ENCODE measurements at regions not wholly inside any gene's neighbourhood (a gene's known extent, or its start where the extent isn't known, plus 50 kb on each side); places are given as distances from the start of the nearest gene placed in this dataset.

DNA sequence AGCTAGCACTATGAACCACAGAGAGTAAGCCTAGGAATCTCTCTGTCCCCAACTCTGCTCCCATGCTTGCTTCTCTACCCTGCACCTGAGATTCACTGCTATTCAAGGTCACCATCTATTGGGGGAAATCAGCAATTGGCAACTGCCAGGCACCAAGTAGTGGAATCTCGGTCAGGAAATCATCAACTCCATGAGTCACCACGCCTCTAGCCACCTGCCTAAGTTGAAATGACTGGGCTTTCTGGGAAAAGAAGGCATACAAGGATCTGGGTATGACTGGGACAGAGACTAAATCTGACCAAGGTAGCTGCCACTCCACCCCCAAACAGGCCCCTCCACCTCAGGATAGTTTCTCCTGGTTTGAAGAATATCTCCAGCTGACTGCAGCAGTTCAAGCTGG is 464.1 kb upstream of the CBLB start:
- TF ChIP-seq CTCF (IDR thresholded peaks at IDR 0.05) (no peak), EZH2phosphoT487 (IDR thresholded peaks at IDR 0.05) (no peak)

All from neural progenitor cell (in vitro differentiated cells).